Neural progenitor cell (in vitro differentiated cells): ENCODE measurements at regions not wholly inside any gene's neighbourhood (a gene's known extent, or its start where the extent isn't known, plus 50 kb on each side); places are given as distances from the start of the nearest gene placed in this dataset.

Source experiments
- DNase-seq: peaks from one replicate; pipeline ENCODE4 v3.0.0-alpha.2; 2016; ENCODE audit warnings: low spot score
- H2AFZ ChIP-seq: fragments of 200-600 bp; sonication (generic); replicated peaks from 2 replicates; pipeline ENCODE4 v1.6.1; 2016; ENCODE audit warnings: antibody characterized with exemption
- H3F3A ChIP-seq: fragments of 200-600 bp; sonication (generic); 2 replicates; pipeline ENCODE4 v1.6.1; 2016; ENCODE audit warnings: antibody characterized with exemption, low read depth
- H3K27ac ChIP-seq: fragments of 200-600 bp; sonication (generic); 2 replicates; pipeline ENCODE4 v1.5.1; 2016; ENCODE audit warnings: mild to moderate bottlenecking
- H3K27me3 ChIP-seq: fragments of 200-600 bp; sonication (generic); 2 replicates; pipeline ENCODE4 v1.6.1; 2016; ENCODE audit warnings: mild to moderate bottlenecking, moderate library complexity
- H3K36me3 ChIP-seq: fragments of 200-600 bp; sonication (generic); 2 replicates; pipeline ENCODE4 v1.5.1; 2016
- H3K4me1 ChIP-seq: fragments of 200-600 bp; sonication (generic); 2 replicates; pipeline ENCODE4 v1.6.1; 2016; ENCODE audit warnings: mixed run types
- H3K4me2 ChIP-seq: fragments of 200-600 bp; sonication (generic); 2 replicates; pipeline ENCODE4 v1.6.1; 2016
- H3K4me3 ChIP-seq: fragments of 200-600 bp; sonication (generic); 2 replicates; pipeline ENCODE4 v1.5.1; 2016
- H3K79me2 ChIP-seq: fragments of 200-600 bp; sonication (generic); 2 replicates; pipeline ENCODE4 v1.6.1; 2016; ENCODE audit warnings: low read depth
- H3K9ac ChIP-seq: fragments of 200-600 bp; sonication (generic); 2 replicates; pipeline ENCODE4 v1.6.1; 2016
- H3K9me3 ChIP-seq: fragments of 200-600 bp; sonication (generic); 2 replicates; pipeline ENCODE4 v1.5.1; 2016; ENCODE audit warnings: low read depth
- H4K20me1 ChIP-seq: fragments of 200-600 bp; sonication (generic); 2 replicates; pipeline ENCODE4 v1.6.1; 2016; ENCODE audit warnings: low read depth
- H3K27ac Mint-ChIP-seq: 3 replicates; pipeline ENCODE4 v1.8.0; 2021; ENCODE audit warnings: mixed read lengths
- H3K27me3 Mint-ChIP-seq: 2 replicates; pipeline ENCODE4 v1.8.0; 2022; ENCODE audit warnings: low read depth, mild to moderate bottlenecking, inconsistent platforms, moderate library complexity, mixed read lengths; ENCODE audit not compliant: insufficient read depth
- H3K36me3 Mint-ChIP-seq: 3 replicates; pipeline ENCODE4 v1.8.0; 2021; ENCODE audit warnings: mixed read lengths
- H3K4me1 Mint-ChIP-seq: 3 replicates; pipeline ENCODE4 v1.8.0; 2021; ENCODE audit warnings: mixed read lengths
- H3K4me3 Mint-ChIP-seq: 3 replicates; pipeline ENCODE4 v1.8.0; 2021; ENCODE audit warnings: mild to moderate bottlenecking, moderate library complexity, mixed read lengths
- H3K9me3 Mint-ChIP-seq: 3 replicates; pipeline ENCODE4 v1.8.0; 2020; ENCODE audit warnings: mixed read lengths
- CTCF ChIP-seq: fragments of 200-600 bp; sonication (generic); IDR thresholded peaks from 2 replicates; pipeline ENCODE4 v1.5.1; 2017; ENCODE audit warnings: antibody characterized with exemption, mild to moderate bottlenecking
- EZH2 ChIP-seq: fragments of 200-600 bp; sonication (generic); IDR thresholded peaks from 2 replicates; pipeline ENCODE4 v1.6.1; 2017; ENCODE audit warnings: antibody characterized with exemption, mild to moderate bottlenecking, moderate library complexity
- EZH2phosphoT487 ChIP-seq: fragments of 200-600 bp; sonication (generic); IDR thresholded peaks from 2 replicates; pipeline ENCODE4 v1.6.1; 2017; ENCODE audit warnings: antibody characterized with exemption

DNA sequence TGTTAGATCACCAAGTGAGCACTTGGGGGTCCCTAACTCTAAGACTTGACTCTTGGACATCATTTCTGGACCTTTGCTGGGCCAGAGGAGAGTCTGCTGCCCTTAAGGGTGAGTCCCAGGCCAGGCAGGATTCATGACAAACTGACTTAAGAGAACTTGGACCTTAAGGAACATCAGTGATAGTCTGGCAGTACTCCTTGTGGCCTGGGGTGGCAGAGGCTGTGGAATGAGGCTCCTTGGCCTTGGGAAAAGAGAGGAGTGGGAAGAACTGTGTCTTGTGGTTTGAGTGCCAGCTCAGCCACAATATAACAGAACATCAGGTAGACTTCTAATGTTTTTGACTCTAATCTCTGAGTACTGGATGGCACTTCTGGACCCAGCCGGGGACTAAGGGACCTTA is 478.7 kb downstream of the MEI4 start:
- no peaks in the 10 kb centered on the region for H3K27me3 Mint-ChIP-seq
- H3K27me3 ChIP-seq: no peaks in the 10 kb centered on the region
- peaks cover 2% of the 10 kb centered on the region for H3K9me3 Mint-ChIP-seq

DNA sequence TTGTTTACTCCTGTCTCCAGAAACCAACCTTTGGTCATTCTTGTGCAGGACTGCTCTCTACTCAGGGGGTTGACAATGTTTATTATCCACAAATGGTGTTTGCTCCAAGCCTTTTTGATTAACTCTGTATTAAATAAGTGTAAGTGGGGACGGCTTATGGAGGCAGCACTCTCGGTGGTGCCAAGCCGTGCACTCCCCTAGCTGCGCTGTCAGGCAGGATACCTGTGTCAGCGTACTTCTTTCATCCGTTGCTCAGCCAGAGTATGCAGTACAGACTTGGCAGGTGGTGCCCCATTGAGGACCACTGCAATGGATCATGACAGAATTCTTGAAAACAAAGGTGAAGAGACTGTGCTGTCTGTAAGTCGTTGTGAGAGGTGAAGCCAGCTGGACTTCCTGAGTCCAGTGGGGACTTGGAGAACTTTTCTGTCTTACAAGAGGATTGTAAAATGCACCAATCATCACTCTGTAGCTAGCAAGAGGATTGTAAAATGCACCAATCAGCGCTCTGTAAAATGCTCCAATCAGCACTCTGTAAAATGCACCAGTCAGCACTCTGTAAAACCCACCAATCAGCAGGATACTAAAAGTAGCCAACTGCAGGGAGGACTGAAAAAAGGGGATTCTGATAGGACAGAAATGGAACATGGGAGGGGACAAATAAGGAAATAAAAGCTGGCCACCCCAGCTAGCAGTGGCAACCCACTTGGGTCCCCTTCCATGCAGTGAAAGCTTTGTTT is 480.0 kb downstream of the MEI4 start:
- Histone ChIP-seq H3K9me3 (no peaks in the 10 kb centered on the region), H3K36me3 (no peaks in the 10 kb centered on the region), H3F3A (no peaks in the 10 kb centered on the region), H3K4me3 (no peak overlapping the region), H2AFZ (no peak overlapping the region), H3K27ac (no peak overlapping the region), H3K4me2 (no peak overlapping the region), H4K20me1 (no peaks in the 10 kb centered on the region), H3K9ac (no peak overlapping the region), H3K79me2 (no peaks in the 10 kb centered on the region), H3K4me1 (no peaks in the 10 kb centered on the region), H3K27me3 (no peaks in the 10 kb centered on the region)
- Mint-ChIP-seq H3K27ac (no peak overlapping the region), H3K36me3 (no peaks in the 10 kb centered on the region), H3K27me3 (no peaks in the 10 kb centered on the region), H3K4me1 (no peaks in the 10 kb centered on the region), H3K9me3 (peaks cover 8% of the 10 kb centered on the region), H3K4me3 (no peak overlapping the region)
- DNase-seq: no peak
- TF ChIP-seq CTCF (no peak), EZH2 (no peak), EZH2phosphoT487 (no peak)

More for the DNA sequence above, 478.7 kb downstream of the MEI4 start:
- no peak overlapping the region for H3K4me2 ChIP-seq
- no peaks in the 10 kb centered on the region for H3K9me3 ChIP-seq
- TF ChIP-seq EZH2phosphoT487: no peak
- TF ChIP-seq CTCF: no peak
- no peak for TF ChIP-seq EZH2
- no peaks in the 10 kb centered on the region for H3K4me1 ChIP-seq
- H3K4me3 ChIP-seq: no peak overlapping the region
- no peaks in the 10 kb centered on the region for H3K36me3 ChIP-seq
- no peak for DNase-seq
- H3K27ac Mint-ChIP-seq: no peak overlapping the region
- no peaks in the 10 kb centered on the region for H3K4me1 Mint-ChIP-seq
- H3K9ac ChIP-seq: no peak overlapping the region
- H3F3A ChIP-seq: no peaks in the 10 kb centered on the region
- no peaks in the 10 kb centered on the region for H3K79me2 ChIP-seq
- H3K36me3 Mint-ChIP-seq: no peaks in the 10 kb centered on the region
- H2AFZ ChIP-seq: no peak overlapping the region
- no peak overlapping the region for H3K27ac ChIP-seq
- H3K4me3 Mint-ChIP-seq: no peak overlapping the region
- H4K20me1 ChIP-seq: no peaks in the 10 kb centered on the region

- H3K4me3 Mint-ChIP-seq: no peak overlapping the region
- H3F3A ChIP-seq: no peaks in the 10 kb centered on the region
- H3K79me2 ChIP-seq: no peaks in the 10 kb centered on the region
- no peaks in the 10 kb centered on the region for H3K4me1 Mint-ChIP-seq
- H3K27me3 ChIP-seq: no peaks in the 10 kb centered on the region
- H3K4me3 ChIP-seq: no peak overlapping the region
- H3K4me2 ChIP-seq: no peak overlapping the region
- no peaks in the 10 kb centered on the region for H3K36me3 Mint-ChIP-seq
- H3K9me3 Mint-ChIP-seq: no peaks in the 10 kb centered on the region
- H3K4me1 ChIP-seq: no peaks in the 10 kb centered on the region
- DNase-seq: no peak
- H3K9ac ChIP-seq: no peak overlapping the region
- peaks cover 2% of the 10 kb centered on the region for H3K27me3 Mint-ChIP-seq
- H3K27ac Mint-ChIP-seq: no peak overlapping the region
- TF ChIP-seq EZH2phosphoT487 (no peak), CTCF (no peak), EZH2 (no peak)
- H4K20me1 ChIP-seq: no peaks in the 10 kb centered on the region
- no peaks in the 10 kb centered on the region for H3K36me3 ChIP-seq
- H2AFZ ChIP-seq: no peak overlapping the region
- H3K9me3 ChIP-seq: no peaks in the 10 kb centered on the region
- no peak overlapping the region for H3K27ac ChIP-seq
These were observed 497.6 kb downstream of the MEI4 start for GRCh38 chr6:78150425-78150824.
